LNCaP clone FGC (cell line): ENCODE measurements at regions not wholly inside any gene's neighbourhood (a gene's known extent, or its start where the extent isn't known, plus 50 kb on each side); places are given as distances from the start of the nearest gene placed in this dataset.
"Not testable (repeated sequence)": the region's sequence is repeated elsewhere in the genome, so short reads cannot be mapped to it uniquely, and the experiment has no call there.

Experiments
- DNase-seq: peaks from one replicate; pipeline ENCODE4 v3.0.0-alpha.2; 2011; ENCODE audit warnings: low read depth
- H3K4me3 ChIP-seq: 2 replicates; pipeline ENCODE4 v1.5.1; 2011; ENCODE audit warnings: mild to moderate bottlenecking, low read depth, low read length, control low read depth
- CTCF ChIP-seq: IDR thresholded peaks from 2 replicates; pipeline ENCODE4 v1.5.1; 2012; ENCODE audit warnings: mild to moderate bottlenecking; ENCODE audit not compliant: control insufficient read depth, insufficient read depth; ENCODE audit errors: extremely low read depth

DNA sequence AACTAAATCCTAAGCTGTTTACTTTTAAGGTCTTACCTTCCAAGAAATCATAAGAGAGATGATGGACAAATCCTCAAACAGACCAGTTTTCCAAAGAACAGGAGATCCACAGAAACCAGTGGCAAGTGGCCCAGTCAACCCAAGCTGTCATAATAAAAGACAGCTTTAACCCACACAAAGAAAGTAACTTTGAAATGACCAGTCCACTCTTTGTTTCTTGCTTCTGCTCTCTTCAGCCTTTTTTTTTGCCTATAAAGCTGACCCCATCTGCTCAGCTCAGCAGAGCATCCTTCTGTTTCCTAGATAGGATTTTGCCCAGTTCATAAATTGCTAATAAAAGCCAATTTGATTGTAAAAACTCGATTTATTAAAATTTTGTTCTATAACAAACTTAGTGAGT lies 299.4 kb downstream of the OXSM start:
- TF ChIP-seq CTCF, result no peak
- H3K4me3 ChIP-seq, result no peak overlapping the region
- no peak for DNase-seq

- no peak for TF ChIP-seq CTCF
- H3K4me3 ChIP-seq, result no peak overlapping the region
- no peak for DNase-seq
These were observed 300.7 kb downstream of the OXSM start for GRCh38 chr3:26090589-26090988.

- no peak overlapping the region for H3K4me3 ChIP-seq
- DNase-seq, result no peak
- TF ChIP-seq CTCF, result no peak
These were observed 301.2 kb downstream of the OXSM start for GRCh38 chr3:26091096-26091495.

GRCh38 chr3:26091626-26092025 lies 301.7 kb downstream of the OXSM start:
- no peak for TF ChIP-seq CTCF
- H3K4me3 ChIP-seq, result no peak overlapping the region
- DNase-seq, result no peak

- DNase-seq, result not testable (repeated sequence)
These were observed 307.2 kb downstream of the OXSM start for GRCh38 chr3:26097111-26097510.

GRCh38 chr3:26099692-26100091 lies 309.8 kb downstream of the OXSM start:
- no peak for TF ChIP-seq CTCF
- no peak overlapping the region for H3K4me3 ChIP-seq
- DNase-seq, result no peak

More at GRCh38 chr3:26097111-26097510, 307.2 kb downstream of the OXSM start:
- H3K4me3 ChIP-seq, result not testable (repeated sequence)

GRCh38 chr3:26100176-26100575 lies 310.3 kb downstream of the OXSM start:
- TF ChIP-seq CTCF, result no peak
- no peak overlapping the region for H3K4me3 ChIP-seq

More at GRCh38 chr3:26100176-26100575, 310.3 kb downstream of the OXSM start:
- DNase-seq, result no peak
